ENCODE measurements at regions not wholly inside any gene's neighbourhood (a gene's known extent, or its start where the extent isn't known, plus 50 kb on each side); places are given as distances from the start of the nearest gene placed in this dataset.

DNA sequence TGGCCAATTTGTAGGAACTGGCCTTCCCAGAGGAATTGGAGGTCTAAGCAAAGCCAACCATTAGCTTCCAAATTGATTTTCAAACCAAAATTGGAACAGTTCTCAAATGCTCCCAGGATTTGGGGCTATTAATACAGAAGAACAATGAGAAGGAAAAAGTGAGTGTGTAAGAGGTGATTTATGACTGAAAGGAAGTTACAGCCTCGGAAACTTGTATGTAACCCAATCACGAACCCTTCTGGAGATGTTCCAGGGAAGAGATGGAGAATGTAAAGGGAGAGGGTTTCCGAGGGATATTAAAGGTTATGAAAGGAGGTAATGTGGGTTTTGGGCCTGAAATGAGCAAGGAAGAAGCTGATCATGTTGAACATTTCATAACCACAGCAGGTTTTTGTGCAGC is 93.2 kb upstream of the CXCL14 start:
- POLR2A ChIA-PET, result no interaction called here
- CTCF ChIA-PET, result no interaction called here
- no peak for DNase-seq (ENCODE audit: extremely low spot score)
- TF ChIP-seq, protein P1, sequence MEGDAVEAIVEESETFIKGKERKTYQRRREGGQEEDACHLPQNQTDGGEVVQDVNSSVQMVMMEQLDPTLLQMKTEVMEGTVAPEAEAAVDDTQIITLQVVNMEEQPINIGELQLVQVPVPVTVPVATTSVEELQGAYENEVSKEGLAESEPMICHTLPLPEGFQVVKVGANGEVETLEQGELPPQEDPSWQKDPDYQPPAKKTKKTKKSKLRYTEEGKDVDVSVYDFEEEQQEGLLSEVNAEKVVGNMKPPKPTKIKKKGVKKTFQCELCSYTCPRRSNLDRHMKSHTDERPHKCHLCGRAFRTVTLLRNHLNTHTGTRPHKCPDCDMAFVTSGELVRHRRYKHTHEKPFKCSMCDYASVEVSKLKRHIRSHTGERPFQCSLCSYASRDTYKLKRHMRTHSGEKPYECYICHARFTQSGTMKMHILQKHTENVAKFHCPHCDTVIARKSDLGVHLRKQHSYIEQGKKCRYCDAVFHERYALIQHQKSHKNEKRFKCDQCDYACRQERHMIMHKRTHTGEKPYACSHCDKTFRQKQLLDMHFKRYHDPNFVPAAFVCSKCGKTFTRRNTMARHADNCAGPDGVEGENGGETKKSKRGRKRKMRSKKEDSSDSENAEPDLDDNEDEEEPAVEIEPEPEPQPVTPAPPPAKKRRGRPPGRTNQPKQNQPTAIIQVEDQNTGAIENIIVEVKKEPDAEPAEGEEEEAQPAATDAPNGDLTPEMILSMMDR (IDR thresholded peaks at IDR 0.05; ENCODE audit: control extremely low read depth, extremely low read depth, low read depth, missing control alignments), result no peak

DNA sequence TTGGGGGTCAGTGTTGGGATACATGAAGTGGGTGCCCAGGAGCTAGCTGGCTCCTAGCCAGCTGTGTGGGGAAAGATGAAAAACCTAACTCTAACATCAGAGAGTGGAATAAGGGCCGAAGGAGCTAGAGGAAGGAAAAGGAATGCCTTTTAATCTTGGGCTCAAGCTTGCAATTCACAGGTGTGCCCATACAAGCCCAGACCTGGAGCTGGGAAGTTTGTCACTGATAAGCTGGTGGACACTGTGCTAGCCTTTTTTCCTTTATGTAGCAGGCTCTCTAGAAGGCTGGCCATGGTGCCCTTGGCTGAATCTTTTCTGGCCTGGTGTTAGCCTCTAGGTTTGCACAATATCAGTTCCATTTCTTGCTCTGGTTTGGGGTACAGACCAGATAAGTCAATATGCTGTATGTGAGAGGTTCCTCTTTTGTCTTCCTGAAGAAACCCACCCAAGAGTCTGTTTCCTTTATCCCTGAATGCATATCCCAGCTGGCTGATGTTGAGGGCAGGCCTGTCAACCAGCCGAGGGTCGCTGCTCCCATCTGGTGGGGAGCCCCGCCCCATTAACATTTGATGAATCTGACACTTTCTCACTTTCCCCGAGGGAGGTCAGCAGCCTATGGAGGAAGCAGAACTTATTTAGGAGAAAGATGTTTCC is 92.4 kb upstream of the CXCL14 start:
- POLR2A ChIA-PET, result no interaction called here
- CTCF ChIA-PET, result interaction anchor here (1.1 to 1.2 kb wide), 3 partner anchors 10 to 110 kb away, joined by 3 to 4 read pairs (median 4); no protein-coding TSS in a partner anchor
- DNase-seq (ENCODE audit: extremely low spot score), result no peak
- TF ChIP-seq, protein P1 (IDR thresholded peaks at IDR 0.05; ENCODE audit: control extremely low read depth, extremely low read depth, low read depth, missing control alignments), result no peak

DNA sequence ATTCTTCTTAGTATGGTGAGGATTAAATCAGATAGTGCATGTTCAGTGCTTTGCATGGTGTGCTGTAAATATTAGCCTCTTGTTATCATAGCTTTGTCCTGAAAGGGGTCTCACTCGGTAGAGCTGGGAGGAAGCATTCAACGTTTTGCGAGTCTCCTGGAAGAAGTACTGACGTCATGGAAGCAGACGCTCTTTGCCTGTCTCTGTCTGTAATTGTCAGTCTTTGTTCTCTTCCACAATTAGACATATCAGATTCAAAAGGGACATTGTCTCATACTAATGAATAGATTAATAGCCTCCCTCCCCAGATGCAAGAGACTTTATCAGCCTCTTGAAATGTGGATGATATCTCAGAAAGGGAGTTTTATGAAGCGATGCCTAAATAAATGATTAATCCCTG is 91.8 kb upstream of the CXCL14 start:
- TF ChIP-seq, protein P1 (IDR thresholded peaks at IDR 0.05; ENCODE audit: control extremely low read depth, extremely low read depth, low read depth, missing control alignments), result no peak
- POLR2A ChIA-PET, result no interaction called here
- DNase-seq (ENCODE audit: extremely low spot score), result no peak
- CTCF ChIA-PET, result interaction anchor here (1.1 to 1.2 kb wide), 3 partner anchors 10 to 109 kb away, joined by 3 to 4 read pairs (median 4); no protein-coding TSS in a partner anchor

DNA sequence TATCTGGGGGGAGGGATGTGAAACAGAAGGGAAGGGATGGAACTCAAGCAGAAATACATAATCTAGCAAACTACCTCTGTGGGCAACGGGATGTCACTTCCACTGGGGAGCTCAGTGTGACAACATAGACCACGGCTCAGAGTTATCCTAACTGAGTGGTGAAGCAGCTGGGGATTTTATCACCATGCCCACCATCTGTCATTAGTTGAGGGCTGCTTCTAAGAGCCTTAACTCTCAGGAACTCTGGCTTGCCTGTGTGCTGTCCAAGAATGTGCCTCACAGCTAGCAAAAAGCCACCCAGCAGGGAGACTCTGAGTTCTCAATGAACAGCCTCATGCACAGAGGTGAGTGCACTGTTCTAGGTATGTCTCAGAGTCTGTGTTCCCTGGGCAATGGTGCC is 90.6 kb upstream of the CXCL14 start:
- TF ChIP-seq, protein P1 (IDR thresholded peaks at IDR 0.05; ENCODE audit: control extremely low read depth, extremely low read depth, low read depth, missing control alignments), result no peak
- DNase-seq (ENCODE audit: extremely low spot score), result no peak
- CTCF ChIA-PET, result no interaction called here
- POLR2A ChIA-PET, result no interaction called here

DNA sequence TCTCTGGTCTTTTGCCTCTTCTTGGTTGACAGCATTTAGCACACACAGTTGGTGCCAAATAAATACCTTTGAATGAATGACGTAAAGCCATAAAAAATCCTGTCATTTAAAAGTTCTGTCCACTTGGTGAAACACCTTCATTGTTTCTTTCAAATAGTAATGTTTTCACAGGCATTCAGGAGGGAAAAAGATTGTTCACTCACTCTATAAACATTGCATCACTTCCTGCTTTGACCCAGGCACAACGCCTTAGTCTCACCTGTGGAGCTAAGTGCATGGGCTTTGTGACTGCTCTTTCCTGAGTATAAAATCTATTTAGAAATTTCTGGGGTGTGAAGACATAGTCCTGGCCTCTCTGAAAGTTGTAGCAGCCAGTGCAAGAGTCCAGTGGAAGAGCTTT is 88.9 kb upstream of the CXCL14 start:
- no peak for DNase-seq (ENCODE audit: extremely low spot score)
- ChIA-PET CTCF (interaction anchor here (0.9 to 1.3 kb wide), 3 partner anchors 12 to 24 kb away, joined by 3 to 4 read pairs (median 3); no protein-coding TSS in a partner anchor), POLR2A (no interaction called here)
- TF ChIP-seq, protein P1 (IDR thresholded peaks at IDR 0.05; ENCODE audit: control extremely low read depth, extremely low read depth, low read depth, missing control alignments), result no peak

DNA sequence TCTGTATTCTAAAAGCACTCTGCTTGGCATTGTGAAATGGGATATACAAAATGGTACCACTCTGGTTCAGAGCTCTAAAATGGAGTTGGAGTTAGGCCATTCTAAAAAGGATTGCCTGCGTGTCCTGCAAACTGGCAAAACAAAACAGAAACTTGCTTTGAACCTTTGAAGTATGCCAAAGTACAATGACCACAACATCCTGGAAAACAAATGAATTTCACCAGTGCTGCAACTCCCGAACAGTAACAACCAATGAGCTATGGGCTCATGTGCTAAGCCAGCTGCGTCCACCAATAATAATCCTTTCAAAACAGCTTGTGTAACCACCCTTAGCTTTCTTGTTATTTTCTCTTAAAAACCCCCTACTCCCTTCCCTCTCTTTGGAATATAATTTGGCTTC is 88.4 kb upstream of the CXCL14 start:
- CTCF ChIA-PET, result interaction anchor here (1.3 kb wide), 1 partner anchor 25 kb away, joined by 3 read pairs; no protein-coding TSS in a partner anchor
- DNase-seq (ENCODE audit: extremely low spot score), result no peak
- POLR2A ChIA-PET, result no interaction called here
- TF ChIP-seq, protein P1 (IDR thresholded peaks at IDR 0.05; ENCODE audit: control extremely low read depth, extremely low read depth, low read depth, missing control alignments), result no peak
